Inferior parietal cortex (tissue), 1 donor: ENCODE measurements at regions not wholly inside any gene's neighbourhood (a gene's known extent, or its start where the extent isn't known, plus 50 kb on each side); places are given as distances from the start of the nearest gene placed in this dataset.

ENCODE experiments used
- DNase-seq: peaks from one replicate; pipeline ENCODE4 v3.0.0-alpha.2; 2016; ENCODE audit errors: extremely low spot score

DNA sequence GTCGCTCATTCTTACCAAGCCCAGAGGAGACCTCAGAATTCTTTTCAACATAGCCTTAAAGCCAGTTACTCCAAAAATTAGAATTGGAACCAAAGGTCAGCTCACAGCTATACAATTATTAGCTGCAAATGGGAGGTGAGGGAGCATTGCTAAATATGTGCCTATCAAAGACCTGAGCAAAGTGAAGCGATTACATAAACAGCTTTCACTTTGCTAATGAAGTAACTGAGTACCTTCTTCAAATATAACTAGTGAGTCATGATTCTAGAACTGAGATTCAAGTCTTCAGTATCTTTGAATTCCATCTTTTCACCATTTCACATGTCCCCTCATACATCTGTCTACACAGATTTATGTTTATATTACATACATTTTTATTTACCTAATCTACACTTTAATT lies 122.6 kb downstream of the P2RY1 start:
- DNase-seq = no peak

DNA sequence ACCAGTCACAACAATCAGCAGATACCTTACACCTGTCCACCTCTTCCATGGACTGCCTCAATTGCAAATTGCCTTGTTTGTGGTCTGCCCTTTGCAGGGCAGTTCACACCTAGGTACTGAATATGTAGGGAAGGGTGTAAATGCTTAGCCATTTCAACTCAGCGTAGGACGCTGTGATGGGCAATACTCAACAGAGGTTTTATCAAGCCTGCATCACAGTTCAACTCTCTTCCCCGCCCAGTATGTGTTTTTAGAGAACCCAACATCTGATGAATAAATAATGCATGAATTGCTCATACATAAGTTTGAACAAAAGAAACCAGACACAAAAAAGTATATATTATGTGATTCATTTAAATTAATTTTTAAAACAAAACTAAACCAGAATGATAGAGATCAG lies 124.4 kb downstream of the P2RY1 start:
- DNase-seq = no peak

DNA sequence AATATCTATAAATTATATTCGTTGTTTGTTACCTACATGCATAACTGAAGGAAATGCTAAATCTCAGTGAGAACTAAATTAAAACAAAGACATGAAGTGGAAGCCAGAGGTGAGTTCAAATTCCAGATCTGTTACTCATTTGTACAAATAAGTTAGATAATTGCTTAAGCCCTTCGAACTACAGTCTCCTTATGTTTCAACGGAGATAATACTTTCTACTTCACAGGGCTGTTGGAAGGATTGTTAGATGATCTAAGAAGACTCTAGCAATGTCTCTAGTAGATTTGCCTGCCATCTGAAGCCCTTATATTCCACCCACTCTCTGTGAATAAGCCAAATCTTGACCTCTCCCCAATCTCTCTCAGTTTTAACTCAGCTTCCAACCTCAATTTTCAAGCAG lies 125.8 kb downstream of the P2RY1 start:
- DNase-seq = no peak

DNA sequence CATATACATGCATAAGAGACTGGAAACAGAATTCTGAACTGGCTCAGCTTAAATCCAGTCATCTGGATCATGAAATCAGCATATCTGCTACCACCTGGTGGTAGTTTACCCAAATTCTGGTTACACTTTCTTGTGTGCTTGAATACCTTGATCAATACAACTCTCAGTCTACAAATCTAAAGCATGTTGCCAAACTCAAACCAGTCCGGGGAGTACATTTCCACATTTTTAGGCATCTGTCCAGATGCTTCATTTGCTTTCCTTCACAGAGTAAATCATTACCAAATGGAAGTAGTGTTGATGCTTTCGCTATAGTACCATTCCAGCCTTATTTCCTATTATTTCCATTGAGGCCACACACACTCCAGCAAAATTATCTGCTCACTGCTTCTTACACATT lies 126.4 kb downstream of the P2RY1 start:
- DNase-seq = no peak

DNA sequence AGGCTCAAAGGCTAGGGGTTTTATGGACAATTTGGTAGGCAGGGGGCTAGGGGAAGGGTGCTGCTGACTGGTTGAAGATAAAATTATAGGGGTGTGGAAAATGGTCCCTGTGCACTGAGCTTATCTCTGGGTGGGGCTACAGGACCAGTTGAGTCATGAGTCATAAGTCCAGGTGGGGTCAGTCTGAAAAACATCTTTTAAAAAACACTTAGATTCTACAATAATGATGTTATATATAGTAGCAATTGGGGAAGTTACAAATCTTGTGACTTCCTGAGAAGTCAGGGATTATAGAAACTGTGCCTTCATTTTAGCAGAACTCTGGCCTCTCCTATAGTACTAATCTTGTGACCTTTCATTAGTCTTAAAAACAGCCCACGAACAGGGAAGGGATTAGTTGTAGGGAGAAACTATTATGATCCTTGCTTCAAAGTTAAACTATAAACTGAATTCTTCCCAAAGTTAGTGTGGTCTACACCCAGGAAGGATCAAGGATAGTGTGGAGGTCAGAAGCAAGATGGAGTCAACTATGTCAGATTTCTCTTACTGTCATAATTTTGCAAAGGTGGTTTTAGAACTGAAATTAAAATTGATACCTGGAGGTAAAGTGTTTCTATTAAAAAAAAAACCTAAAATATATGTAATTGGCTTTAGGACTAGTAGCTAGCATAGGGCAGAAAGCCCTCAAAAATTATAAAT lies 130.1 kb downstream of the P2RY1 start:
- DNase-seq = no peak

DNA sequence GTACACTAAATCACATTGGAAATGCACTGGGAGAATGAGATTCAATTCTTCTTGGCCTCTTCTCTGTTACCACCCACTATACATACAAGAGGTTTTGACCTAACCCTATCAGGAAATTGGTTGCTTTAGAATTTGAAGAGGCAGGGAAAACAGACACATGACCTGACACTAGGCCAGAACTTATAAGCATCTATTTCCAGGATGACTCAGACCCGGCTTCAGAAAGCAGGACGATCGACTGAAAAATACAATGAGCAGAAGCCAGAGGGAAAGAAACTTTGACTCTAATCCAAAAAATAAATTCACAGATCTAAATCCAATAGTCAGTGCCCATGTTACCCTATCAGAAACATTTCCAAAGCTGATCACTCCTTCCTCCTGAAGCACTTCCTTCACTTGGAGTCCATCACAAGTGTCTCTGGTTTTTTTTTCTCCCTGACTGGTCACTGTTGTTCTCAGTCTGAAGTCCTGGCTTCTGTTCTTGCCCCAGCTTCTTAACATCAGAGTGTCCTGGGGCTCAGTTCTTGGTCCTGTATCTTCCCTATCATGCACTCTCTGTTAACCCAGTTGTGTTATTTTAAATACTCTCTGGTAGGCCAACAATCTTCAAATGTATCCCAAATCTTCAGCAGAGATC lies 133.6 kb downstream of the P2RY1 start:
- DNase-seq = no peak

DNA sequence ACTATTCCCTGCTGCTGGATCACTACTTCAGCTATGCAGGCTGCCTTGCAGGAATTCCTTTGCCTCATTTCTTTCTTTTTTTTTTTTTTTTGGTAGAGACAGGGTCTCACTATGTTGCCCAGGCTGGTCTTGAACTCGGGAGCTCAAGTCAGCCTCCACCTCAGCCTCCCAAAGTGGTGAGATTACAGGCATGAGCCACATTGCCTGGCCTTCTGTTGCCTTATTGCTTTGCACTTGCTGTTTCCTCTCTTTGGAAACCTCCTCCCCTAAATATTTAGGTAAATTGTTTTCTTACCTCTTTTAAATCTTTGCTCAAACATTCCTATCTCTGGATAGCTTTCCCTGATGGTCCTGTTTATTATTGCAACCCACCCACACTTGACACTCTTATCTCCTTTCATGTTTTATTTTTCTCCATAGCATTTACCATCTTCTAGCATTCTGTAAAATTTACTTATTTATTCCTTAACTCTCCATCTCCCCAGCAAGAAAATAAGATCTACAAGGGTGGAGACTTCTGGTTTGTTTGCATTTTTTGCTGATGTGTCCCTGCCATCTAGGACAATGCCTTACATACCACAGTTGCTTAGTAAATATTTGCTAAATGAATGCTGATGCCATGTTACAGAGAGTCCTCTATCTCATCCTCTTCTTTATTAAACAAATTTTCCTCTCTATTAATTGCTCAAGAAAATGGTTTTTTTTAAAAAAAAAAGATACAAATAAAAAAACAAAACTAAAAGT lies 134.8 kb downstream of the P2RY1 start:
- DNase-seq = no peak

DNA sequence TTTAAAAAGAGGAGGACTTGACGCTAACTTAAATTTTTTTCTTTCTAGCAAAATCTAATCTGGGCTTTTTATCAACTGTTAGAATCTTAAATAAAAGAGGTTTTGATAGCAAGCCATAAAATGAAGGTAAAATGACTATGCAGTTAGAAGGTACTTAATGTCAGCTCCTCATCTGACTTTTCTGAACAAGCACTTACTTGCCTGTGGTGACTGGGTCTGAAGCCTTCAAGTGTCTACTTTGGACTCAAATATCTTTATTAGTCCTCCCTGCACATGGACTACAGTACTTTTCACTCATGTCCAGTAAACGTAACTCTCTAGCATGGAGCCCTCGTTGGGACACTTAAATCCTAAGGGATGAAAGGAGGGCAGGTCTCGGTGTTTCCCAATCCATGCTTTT lies 135.9 kb downstream of the P2RY1 start:
- no peak for DNase-seq

DNA sequence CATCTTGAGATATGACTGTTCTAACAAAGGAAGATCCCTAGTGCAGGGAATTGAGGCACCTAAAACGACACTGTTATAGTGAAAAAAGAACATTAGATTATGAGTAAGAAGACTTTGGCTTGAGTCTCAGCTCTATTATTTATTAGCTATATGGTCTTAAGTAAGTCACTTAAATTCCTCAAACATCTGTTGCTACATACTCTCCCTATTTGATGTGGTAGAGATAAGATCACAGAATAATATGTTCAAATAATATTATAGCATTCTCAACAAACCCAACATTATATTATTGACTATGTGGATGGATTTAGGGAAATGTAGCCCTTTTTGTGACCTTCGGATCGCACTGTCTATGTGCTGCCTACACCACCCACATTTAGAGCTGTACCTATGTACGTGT lies 136.9 kb downstream of the P2RY1 start:
- no peak for DNase-seq

DNA sequence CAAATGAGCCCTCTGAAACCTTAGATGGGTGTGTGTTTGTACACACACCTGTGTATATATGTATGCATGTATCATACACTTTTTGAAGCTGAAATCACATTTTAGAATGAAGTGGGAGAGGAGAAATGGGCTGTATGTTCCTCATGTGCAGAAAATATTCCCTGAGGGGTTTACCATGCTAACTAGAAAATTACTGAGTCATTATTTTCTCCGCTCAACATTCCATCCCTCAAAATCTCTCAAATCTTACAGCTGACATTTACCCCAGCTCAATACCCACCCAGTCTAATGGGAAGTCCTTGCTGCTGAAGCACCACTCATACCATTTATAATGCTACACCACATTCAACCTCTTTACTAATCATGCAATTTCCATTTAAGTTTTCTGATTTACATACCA lies 138.6 kb downstream of the P2RY1 start:
- no peak for DNase-seq

DNA sequence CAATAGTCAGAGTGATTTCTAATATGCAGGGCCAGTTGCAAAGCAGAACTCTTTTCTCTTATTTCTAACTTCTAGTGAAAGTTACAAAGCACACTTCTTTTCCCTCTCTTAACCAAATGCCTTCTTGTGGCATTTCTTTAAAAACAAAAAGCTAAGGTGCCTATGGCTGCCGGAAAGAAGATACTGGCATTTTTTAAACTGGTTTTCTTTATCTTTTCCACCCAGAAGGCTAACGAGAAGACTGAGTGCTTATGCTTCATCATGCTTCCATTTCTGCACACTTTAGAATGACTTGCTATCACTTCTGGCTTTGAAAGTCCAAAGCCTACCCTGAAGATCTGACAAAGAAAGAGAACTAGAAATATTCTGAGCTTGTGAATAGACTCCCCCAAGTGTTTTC lies 141.3 kb downstream of the P2RY1 start:
- peak; percentile 19 for DNase-seq

DNA sequence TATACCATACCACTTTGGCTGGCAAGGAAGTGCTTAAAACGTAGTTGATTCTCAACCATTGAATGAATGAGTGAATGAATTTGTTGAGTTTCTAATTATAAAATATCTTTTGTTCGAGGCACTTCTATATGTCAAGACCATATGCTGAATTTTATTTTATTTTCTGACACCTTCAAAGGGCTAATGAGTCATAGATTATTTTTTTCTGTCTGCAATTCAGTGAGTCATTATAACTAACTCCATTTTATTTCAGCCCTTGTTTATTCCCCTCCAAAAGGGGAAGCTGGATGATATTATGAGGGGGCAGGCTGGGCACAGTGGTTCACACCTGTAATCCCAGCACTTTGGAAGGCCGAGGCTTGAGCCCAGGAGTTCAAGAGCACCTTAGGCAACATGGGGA lies 142.4 kb downstream of the P2RY1 start:
- DNase-seq = no peak

DNA sequence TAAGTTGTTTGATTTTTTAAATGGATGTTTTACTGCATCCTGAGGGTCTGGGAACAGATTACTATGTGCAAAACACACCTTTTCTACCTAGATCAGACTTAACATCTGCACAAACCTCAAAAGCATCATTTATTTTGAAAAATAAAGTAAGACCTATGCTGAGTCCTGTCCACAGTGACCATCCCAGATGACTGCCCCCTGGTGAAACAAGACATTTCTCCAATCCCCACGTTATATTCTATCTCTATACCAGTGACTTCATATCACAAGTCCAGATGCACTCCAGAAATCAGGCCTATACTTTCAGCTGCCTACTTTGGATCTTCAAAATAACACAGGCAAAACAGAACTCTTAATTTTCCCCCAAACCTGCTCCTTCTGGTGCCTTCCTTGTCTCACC lies 143.2 kb downstream of the P2RY1 start:
- DNase-seq = no peak

DNA sequence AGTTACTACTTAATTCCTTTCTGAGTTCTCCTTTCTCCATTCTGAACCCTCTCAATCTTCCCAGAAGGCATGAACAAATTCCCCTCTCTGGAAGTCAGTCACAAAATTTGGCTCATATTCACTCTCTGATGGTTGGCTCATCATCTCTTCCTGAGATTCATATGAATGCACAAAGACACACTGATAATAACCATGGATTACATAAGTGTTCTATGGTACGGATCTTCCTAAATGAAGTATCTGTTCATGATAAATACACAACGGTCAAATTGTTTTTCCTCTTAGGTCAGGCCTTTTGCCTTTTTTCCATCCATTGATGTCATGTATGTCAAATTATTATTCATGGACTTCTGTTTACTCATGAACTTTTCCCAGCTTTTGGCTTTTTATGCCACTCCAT lies 162.6 kb downstream of the P2RY1 start:
- DNase-seq = no peak

DNA sequence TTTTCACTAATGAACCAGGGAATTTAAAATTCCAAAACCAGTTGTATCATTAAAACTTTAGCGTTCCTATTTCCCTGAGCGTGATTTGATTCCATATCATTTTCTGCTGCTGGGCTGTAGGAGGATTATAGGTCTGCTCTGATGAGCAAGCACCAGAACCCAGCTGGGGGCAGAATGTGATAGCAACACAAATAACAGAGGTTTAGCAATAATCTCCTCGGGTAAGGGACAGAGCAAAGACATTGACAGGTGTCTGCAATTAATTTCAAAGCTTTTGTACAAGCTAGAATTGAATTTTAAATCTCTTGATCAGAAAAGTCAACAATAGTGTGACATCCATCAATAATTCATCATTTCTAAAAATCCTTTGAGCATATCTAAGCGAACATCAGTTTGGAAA lies 163.4 kb upstream of the RAP2B start:
- DNase-seq = no peak

DNA sequence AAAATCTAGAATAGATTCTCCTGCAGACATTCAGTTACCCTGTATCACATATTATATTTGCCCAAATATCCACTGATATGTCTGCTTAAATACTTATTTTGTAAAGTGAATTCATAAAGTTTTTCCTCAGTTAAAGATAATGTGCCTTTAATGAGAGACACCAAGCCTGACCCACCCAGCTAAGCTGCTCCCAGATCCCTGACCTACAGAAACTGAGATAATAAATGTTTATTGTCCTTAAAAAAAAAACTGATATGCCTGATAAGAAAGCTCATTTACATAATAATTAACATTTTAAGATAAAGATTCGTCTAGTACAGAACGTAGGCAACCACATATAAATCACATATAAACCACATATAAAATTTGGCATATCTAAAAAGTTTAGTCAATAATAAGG lies 161.7 kb upstream of the RAP2B start:
- no peak for DNase-seq

DNA sequence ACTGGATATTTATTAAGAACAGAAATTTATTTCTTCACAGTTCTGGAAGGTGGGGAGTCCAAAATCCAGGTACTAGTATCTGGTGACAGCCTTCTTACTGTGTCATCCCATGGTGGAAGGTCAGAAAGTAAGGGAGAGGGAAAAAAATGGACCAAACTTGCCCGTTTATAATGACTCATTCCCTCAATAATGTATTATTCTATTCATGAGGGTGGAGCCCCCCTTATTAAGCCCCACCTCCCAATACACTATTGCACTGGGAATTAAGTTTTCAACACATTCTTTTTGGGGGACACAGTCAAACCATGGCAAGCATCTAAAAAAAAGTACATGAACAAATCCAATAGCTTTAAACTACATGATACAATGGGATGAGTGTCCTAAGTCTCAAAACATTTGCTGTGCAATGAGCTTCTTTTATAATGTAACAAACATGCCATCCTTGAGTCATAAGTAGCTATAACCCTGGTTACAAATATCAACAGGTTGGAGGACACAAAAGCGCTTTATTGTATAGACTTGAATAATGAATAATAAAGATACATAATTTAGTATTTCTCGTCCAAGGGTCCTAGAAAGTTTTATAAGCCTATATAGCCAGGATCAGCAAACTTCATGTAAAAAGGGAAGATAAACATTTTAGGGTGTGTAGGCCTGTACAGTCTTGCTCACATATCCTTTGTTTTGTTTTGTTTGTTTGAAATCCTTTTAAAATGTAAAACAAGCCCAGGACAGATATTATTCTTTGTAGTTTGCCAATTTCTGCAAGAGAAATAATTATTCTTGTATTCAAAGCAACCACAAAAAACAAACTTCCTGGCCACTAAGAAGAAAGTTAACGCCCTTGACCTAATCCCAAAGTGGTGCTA lies 160.6 kb upstream of the RAP2B start:
- no peak for DNase-seq

DNA sequence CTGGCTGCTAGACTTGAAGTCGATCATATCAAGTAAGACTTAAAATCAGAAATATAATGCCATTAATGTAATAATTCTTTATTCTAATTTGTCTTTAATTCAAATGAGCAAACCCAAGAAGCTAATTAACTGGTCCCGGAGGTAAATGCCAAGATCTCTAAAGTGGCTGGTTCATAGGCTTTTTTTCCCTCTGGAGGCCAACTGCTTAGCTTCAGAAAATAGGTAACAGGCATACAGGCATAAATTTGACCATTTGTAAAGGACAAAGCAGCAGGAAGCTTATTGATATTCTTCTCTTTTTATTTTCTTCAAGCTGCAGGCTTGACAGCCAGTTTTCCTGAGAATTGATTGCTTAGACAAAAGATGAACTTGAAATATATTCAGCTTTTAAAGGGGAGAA lies 158.6 kb upstream of the RAP2B start:
- no peak for DNase-seq

DNA sequence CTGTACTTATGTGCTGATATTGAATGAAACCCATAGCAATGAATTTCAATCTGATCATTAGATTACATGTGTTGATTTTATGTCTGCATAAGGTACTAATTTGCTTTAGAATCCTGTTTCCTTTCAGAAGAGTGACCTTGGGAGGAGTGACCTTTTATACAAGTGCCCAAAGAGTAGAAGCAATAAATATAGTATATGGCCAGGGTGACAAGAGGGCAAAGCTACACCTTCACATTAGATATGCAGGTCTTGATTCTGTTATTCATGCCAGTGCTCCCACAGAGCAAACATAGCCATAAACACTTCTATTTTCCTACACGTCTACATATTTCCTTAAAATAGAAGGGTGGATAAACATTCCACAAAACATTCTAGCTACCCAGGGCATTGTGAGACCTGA lies 158.2 kb upstream of the RAP2B start:
- no peak for DNase-seq

DNA sequence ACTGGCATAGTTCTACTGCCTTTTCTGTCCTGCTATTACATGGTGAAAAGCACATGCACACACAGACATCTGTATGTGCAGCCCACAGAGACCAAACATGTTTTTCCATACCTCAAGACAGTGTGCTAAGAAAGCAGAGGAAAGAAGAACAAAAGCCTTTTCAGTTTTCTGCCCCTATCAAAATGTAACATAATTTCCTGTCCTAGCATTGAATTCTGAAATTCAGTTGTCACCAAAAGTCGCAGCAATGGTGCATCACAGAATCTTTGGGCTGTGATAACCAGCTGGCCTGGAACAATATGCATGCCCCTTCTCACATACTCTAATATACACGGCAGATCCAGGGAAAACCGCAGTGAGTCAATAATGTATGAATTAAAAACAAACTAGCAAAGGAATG lies 153.8 kb upstream of the RAP2B start:
- DNase-seq = no peak

DNA sequence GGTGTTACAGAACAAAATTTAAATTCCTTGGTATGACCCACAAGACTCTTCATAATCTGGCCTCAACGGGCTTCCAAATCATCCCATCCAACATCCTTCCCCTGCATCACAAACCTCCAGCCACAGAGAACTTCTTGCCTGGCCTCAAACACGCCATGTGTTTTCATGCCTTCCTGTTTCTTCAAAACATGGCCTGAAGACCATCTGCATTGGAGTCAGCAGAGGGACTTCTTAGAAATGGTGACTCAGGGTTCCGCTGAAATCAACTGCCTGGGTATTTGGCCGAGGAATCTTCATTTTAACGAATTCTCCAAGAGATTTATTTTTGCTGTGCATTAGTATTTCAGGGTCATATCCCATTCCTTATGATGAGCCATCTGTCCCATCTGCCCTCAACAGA lies 138.1 kb upstream of the RAP2B start:
- no peak for DNase-seq

DNA sequence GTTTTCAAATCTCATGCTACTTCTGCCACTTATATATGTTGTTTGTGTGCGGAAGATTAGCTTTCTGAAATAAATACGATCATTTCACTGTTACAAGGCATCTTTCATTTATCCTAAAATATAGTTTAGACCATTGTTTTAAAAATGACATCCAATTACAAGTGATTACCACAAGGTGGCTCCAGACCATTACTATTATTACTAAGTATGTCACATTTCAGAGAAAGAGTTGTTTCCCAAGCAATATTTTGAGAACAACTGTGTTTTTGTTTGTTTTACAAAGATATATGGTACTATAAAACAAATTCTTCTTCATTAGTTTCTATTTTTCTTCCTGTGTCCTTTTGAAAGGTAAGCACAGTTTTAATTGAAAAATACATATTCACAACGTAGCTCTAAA lies 136.0 kb upstream of the RAP2B start:
- DNase-seq = peak; percentile 60
